ENCODE measurements at regions not wholly inside any gene's neighbourhood (a gene's known extent, or its start where the extent isn't known, plus 50 kb on each side); places are given as distances from the start of the nearest gene placed in this dataset.

DNA sequence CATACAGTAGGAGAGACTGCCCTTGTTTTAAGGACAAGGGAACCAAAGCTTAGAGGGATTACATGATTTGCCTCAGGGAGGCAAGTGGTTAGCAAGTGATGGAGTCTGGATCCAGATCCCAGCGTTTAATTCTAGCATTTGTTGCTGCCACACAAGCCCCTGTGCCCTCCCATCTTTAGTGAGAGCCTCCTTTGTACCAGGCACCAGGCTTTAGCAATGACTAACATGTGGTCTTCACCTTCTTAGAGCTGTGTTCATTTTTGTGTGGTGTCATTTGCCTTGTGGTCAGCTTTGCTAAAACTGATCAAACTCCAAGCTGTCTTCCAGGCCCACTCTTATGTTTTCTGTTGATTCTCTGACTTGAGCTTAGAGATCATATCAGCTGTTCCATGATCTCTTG, 290.5 kb downstream of the RPLP1 start:
- no peak for TF ChIP-seq EZH2 (IDR thresholded peaks at IDR 0.05; ENCODE audit: borderline replicate concordance, low read length)
- TF ChIP-seq, protein P1, sequence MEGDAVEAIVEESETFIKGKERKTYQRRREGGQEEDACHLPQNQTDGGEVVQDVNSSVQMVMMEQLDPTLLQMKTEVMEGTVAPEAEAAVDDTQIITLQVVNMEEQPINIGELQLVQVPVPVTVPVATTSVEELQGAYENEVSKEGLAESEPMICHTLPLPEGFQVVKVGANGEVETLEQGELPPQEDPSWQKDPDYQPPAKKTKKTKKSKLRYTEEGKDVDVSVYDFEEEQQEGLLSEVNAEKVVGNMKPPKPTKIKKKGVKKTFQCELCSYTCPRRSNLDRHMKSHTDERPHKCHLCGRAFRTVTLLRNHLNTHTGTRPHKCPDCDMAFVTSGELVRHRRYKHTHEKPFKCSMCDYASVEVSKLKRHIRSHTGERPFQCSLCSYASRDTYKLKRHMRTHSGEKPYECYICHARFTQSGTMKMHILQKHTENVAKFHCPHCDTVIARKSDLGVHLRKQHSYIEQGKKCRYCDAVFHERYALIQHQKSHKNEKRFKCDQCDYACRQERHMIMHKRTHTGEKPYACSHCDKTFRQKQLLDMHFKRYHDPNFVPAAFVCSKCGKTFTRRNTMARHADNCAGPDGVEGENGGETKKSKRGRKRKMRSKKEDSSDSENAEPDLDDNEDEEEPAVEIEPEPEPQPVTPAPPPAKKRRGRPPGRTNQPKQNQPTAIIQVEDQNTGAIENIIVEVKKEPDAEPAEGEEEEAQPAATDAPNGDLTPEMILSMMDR (IDR thresholded peaks at IDR 0.05; ENCODE audit: low read length), result no peak
- Histone ChIP-seq H3K27me3 (ENCODE audit: insufficient read depth, low read length) (peaks cover 3% of the 10 kb centered on the region; the same call in 1 of the 2 replicates), H3K9me2 (ENCODE audit: low read depth, low read length) (no peaks in the 10 kb centered on the region), H3K36me3 (ENCODE audit: insufficient read depth, low read length) (peaks cover 6% of the 10 kb centered on the region; the same call in 1 of the 2 replicates), H3K9me3 (ENCODE audit: low read length) (peaks cover 9% of the 10 kb centered on the region; the same call in 1 of the 2 replicates), H4K20me1 (ENCODE audit: insufficient read depth, low read length) (no peaks in the 10 kb centered on the region), H3K4me2 (ENCODE audit: low read length) (no peak overlapping the region), H3K4me3 (ENCODE audit: low read depth, low read length, poor library complexity, severe bottlenecking) (no peak overlapping the region), H3F3A (ENCODE audit: insufficient read depth, low read length) (no peaks in the 10 kb centered on the region), H3K4me1 (ENCODE audit: insufficient read depth, low read length, severe bottlenecking) (peaks cover 18% of the 10 kb centered on the region), H3K27ac (ENCODE audit: low read depth, low read length, poor library complexity, severe bottlenecking) (no peak overlapping the region), H3K79me2 (ENCODE audit: insufficient read depth, low read length) (no peaks in the 10 kb centered on the region), H3K9ac (ENCODE audit: low read length) (no peak overlapping the region), H2AFZ (ENCODE audit: low read length) (no peak overlapping the region)

DNA sequence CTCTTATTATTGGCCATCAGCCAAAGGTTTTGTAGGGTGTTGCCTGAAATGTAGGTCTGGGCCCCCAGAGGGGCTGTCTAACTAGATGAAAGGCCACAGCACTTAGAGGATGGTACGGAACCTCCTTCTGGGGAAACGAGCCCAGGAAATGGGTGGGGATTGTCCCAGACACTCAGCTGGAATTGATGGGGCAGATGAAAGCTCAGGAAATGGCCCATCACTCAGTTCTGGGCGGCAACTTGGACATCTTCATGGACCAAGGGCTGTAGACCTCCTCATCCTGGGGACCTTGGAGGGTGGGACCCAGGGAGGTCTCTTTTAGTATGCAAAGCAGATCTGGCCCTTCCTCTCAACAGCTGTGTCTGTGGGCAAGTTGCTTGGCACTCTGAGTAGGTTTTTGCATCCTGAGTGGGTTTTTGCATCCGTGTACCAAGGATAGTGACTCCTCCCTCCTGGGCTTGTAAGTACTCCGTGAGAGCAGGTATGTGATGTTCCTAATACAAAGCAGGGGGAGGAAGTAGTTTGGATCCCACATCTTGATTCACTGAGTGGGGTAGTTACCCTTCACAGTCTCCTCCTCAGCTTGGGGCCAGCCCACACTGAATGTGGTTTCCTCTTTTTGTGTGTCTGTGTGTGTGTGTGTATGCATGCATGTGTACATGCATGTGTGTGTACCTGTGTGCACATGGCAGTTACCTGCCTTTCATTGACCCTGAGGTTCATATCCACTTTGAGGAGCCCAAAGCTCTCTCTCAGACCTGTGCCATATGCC, 292.0 kb downstream of the RPLP1 start:
- Histone ChIP-seq H3K79me2 (ENCODE audit: insufficient read depth, low read length) (no peaks in the 10 kb centered on the region), H4K20me1 (ENCODE audit: insufficient read depth, low read length) (no peaks in the 10 kb centered on the region), H3F3A (ENCODE audit: insufficient read depth, low read length) (no peaks in the 10 kb centered on the region), H3K4me1 (ENCODE audit: insufficient read depth, low read length, severe bottlenecking) (peaks cover 33% of the 10 kb centered on the region), H3K36me3 (ENCODE audit: insufficient read depth, low read length) (peaks cover 6% of the 10 kb centered on the region; the same call in 1 of the 2 replicates), H2AFZ (ENCODE audit: low read length) (no peak overlapping the region), H3K9me2 (ENCODE audit: low read depth, low read length) (no peaks in the 10 kb centered on the region), H3K27ac (ENCODE audit: low read depth, low read length, poor library complexity, severe bottlenecking) (no peak overlapping the region), H3K27me3 (ENCODE audit: insufficient read depth, low read length) (peaks cover 3% of the 10 kb centered on the region; the same call in 1 of the 2 replicates), H3K4me2 (ENCODE audit: low read length) (peak overlapping the region; percentile 22; the same call in 1 of the 2 replicates), H3K9me3 (ENCODE audit: low read length) (peaks cover 9% of the 10 kb centered on the region; the same call in 1 of the 2 replicates), H3K4me3 (ENCODE audit: low read depth, low read length, poor library complexity, severe bottlenecking) (no peak overlapping the region), H3K9ac (ENCODE audit: low read length) (no peak overlapping the region)
- no peak for TF ChIP-seq EZH2 (IDR thresholded peaks at IDR 0.05; ENCODE audit: borderline replicate concordance, low read length)
- TF ChIP-seq, protein P1 (IDR thresholded peaks at IDR 0.05; ENCODE audit: low read length), result no peak

DNA sequence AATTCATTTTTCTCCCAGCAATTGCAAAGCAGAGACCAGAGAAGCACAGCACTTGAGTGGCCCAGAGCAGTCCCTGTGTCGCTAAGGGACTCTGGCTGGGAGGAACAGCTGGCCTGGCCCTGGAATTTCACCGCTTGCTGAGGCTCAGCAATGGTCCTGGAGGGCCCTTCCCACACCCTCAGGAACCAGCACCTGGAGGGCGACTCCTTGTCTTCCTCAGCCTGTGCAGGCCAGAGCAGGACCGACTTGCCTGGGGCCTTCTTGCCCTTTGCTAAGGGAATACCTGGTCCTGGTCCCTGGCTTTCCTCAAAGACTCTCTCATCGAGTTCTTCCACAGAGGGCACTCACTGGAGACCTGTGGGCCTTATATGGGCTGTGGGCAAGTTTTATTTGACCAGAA, 294.6 kb downstream of the RPLP1 start:
- no peaks in the 10 kb centered on the region; the same call in 1 of the 2 replicates for H3K36me3 ChIP-seq (ENCODE audit: insufficient read depth, low read length)
- no peaks in the 10 kb centered on the region for H3K79me2 ChIP-seq (ENCODE audit: insufficient read depth, low read length)
- H3K4me1 ChIP-seq (ENCODE audit: insufficient read depth, low read length, severe bottlenecking), result peaks cover 34% of the 10 kb centered on the region
- H3K9me2 ChIP-seq (ENCODE audit: low read depth, low read length), result no peaks in the 10 kb centered on the region
- no peak overlapping the region for H3K27ac ChIP-seq (ENCODE audit: low read depth, low read length, poor library complexity, severe bottlenecking)
- H3K9ac ChIP-seq (ENCODE audit: low read length), result no peak overlapping the region
- H3K9me3 ChIP-seq (ENCODE audit: low read length), result no peaks in the 10 kb centered on the region
- H3K27me3 ChIP-seq (ENCODE audit: insufficient read depth, low read length), result no peaks in the 10 kb centered on the region
- no peaks in the 10 kb centered on the region for H3F3A ChIP-seq (ENCODE audit: insufficient read depth, low read length)
- no peak overlapping the region for H2AFZ ChIP-seq (ENCODE audit: low read length)
- no peak overlapping the region for H3K4me3 ChIP-seq (ENCODE audit: low read depth, low read length, poor library complexity, severe bottlenecking)
- TF ChIP-seq, protein P1 (IDR thresholded peaks at IDR 0.05; ENCODE audit: low read length), result no peak
- no peak for TF ChIP-seq EZH2 (IDR thresholded peaks at IDR 0.05; ENCODE audit: borderline replicate concordance, low read length)
- no peaks in the 10 kb centered on the region for H4K20me1 ChIP-seq (ENCODE audit: insufficient read depth, low read length)
- no peak overlapping the region for H3K4me2 ChIP-seq (ENCODE audit: low read length)
